AG08396 (cell line): ENCODE measurements at regions not wholly inside any gene's neighbourhood (a gene's known extent, or its start where the extent isn't known, plus 50 kb on each side); places are given as distances from the start of the nearest gene placed in this dataset.
"Not testable (repeated sequence)": the region's sequence is repeated elsewhere in the genome, so short reads cannot be mapped to it uniquely, and the experiment has no call there.

Source experiments
- DNase-seq: peaks from one replicate; pipeline ENCODE4 v3.0.0; 2012; ENCODE audit warnings: low spot score, mixed read lengths

GRCh38 chr4:58871509-58871908, 1761.3 kb upstream of the IGFBP7 start:
- no peak for DNase-seq

GRCh38 chr4:58849026-58849425, 1738.8 kb upstream of the IGFBP7 start:
- no peak for DNase-seq

GRCh38 chr4:58843455-58843854, 1733.3 kb upstream of the IGFBP7 start:
- no peak for DNase-seq

GRCh38 chr4:58833126-58833525, 1722.9 kb upstream of the IGFBP7 start:
- no peak for DNase-seq

- no peak for DNase-seq
Measured at GRCh38 chr4:58825278-58825677, 1715.1 kb upstream of the IGFBP7 start.

- DNase-seq = not testable (repeated sequence)
Measured at GRCh38 chr4:58818560-58818959, 1708.4 kb upstream of the IGFBP7 start.

GRCh38 chr4:58809948-58810347, 1699.8 kb upstream of the IGFBP7 start:
- no peak for DNase-seq

- no peak for DNase-seq
Measured at GRCh38 chr4:58809366-58809765, 1699.2 kb upstream of the IGFBP7 start.

- no peak for DNase-seq
Measured at GRCh38 chr4:58808817-58809216, 1698.6 kb upstream of the IGFBP7 start.

- no peak for DNase-seq
Measured at GRCh38 chr4:58807843-58808615, 1697.8 kb upstream of the IGFBP7 start.

GRCh38 chr4:58776627-58777026, 1666.4 kb upstream of the IGFBP7 start:
- no peak for DNase-seq

- DNase-seq = no peak
Measured at GRCh38 chr4:58767598-58767997, 1657.4 kb upstream of the IGFBP7 start.

GRCh38 chr4:58766763-58767162, 1656.6 kb upstream of the IGFBP7 start:
- DNase-seq = no peak

GRCh38 chr4:58761563-58761962, 1651.4 kb upstream of the IGFBP7 start:
- no peak for DNase-seq

GRCh38 chr4:58760737-58761136, 1650.6 kb upstream of the IGFBP7 start:
- DNase-seq = no peak

- DNase-seq = no peak
Measured at GRCh38 chr4:58760100-58760499, 1649.9 kb upstream of the IGFBP7 start.

GRCh38 chr4:58749206-58749605, 1639.0 kb upstream of the IGFBP7 start:
- no peak for DNase-seq

- no peak for DNase-seq
Measured at GRCh38 chr4:58740897-58741296, 1630.7 kb upstream of the IGFBP7 start.

GRCh38 chr4:58739275-58739674, 1629.1 kb upstream of the IGFBP7 start:
- DNase-seq = no peak

GRCh38 chr4:58738375-58738774, 1628.2 kb upstream of the IGFBP7 start:
- no peak for DNase-seq

- no peak for DNase-seq
Measured at GRCh38 chr4:58734030-58734674, 1624.0 kb upstream of the IGFBP7 start.

GRCh38 chr4:58732973-58733372, 1622.8 kb upstream of the IGFBP7 start:
- no peak for DNase-seq

GRCh38 chr4:58723954-58724353, 1613.8 kb upstream of the IGFBP7 start:
- no peak for DNase-seq

- no peak for DNase-seq
Measured at GRCh38 chr4:58711039-58711438, 1600.9 kb upstream of the IGFBP7 start.
